ENCODE measurements at regions not wholly inside any gene's neighbourhood (a gene's known extent, or its start where the extent isn't known, plus 50 kb on each side); places are given as distances from the start of the nearest gene placed in this dataset.

- no peak for TF ChIP-seq EZH2 (optimal IDR thresholded peaks at IDR 0.05; ENCODE audit: low read depth, low read length)
- TF ChIP-seq CTCF (IDR thresholded peaks at IDR 0.05; ENCODE audit: low read length): no peak
Measured at GRCh38 chr6:130715058-130715457, 112.1 kb upstream of the SMLR1 start.

Data from MM.1S (cell line).